Neural crest cell (in vitro differentiated cells): ENCODE measurements at regions not wholly inside any gene's neighbourhood (a gene's known extent, or its start where the extent isn't known, plus 50 kb on each side); places are given as distances from the start of the nearest gene placed in this dataset.

Experiments used
- DNase-seq: peaks from one replicate; pipeline ENCODE4 v3.0.0; 2021; ENCODE audit warnings: low read depth, mixed read lengths, low spot score
- H3K27ac Mint-ChIP-seq: one replicate; pipeline ENCODE4 v1.8.0; 2021; ENCODE audit warnings: mild to moderate bottlenecking, mixed read lengths; ENCODE audit not compliant: unreplicated experiment
- H3K27me3 Mint-ChIP-seq: 2 replicates; pipeline ENCODE4 v1.8.0; 2021; ENCODE audit warnings: low read depth, mild to moderate bottlenecking, mixed read lengths
- H3K36me3 Mint-ChIP-seq: 2 replicates; pipeline ENCODE4 v1.8.0; 2021; ENCODE audit warnings: low read depth, mild to moderate bottlenecking, mixed read lengths
- H3K4me1 Mint-ChIP-seq: 2 replicates; pipeline ENCODE4 v1.8.0; 2021; ENCODE audit warnings: mixed read lengths
- H3K4me3 Mint-ChIP-seq: one replicate; pipeline ENCODE4 v1.8.0; 2021; ENCODE audit warnings: mild to moderate bottlenecking, mixed read lengths
- H3K9me3 Mint-ChIP-seq: 2 replicates; pipeline ENCODE4 v1.8.0; 2021; ENCODE audit warnings: mixed read lengths
- CTCF ChIP-seq: fragments of 200-600 bp; sonication (generic); conservative IDR thresholded peaks from 2 replicates; pipeline ENCODE4 v1.5.0; 2021; ENCODE audit warnings: antibody characterized with exemption, mild to moderate bottlenecking

GRCh38 chr7:131110297-131111080 lies 217.2 kb upstream of the MKLN1 start:
- Mint-ChIP-seq H3K36me3 (no peaks in the 10 kb centered on the region), H3K9me3 (no peaks in the 10 kb centered on the region), H3K27ac (no peak overlapping the region), H3K27me3 (peaks cover 73% of the 10 kb centered on the region), H3K4me1 (peaks cover 45% of the 10 kb centered on the region), H3K4me3 (peak overlapping the region; percentile 63)
- no peak for DNase-seq
- no peak for TF ChIP-seq CTCF

GRCh38 chr7:131111081-131111576 lies 216.5 kb upstream of the MKLN1 start:
- no peak for TF ChIP-seq CTCF
- Mint-ChIP-seq H3K36me3 (no peaks in the 10 kb centered on the region), H3K4me3 (peak overlapping the region; percentile 63), H3K4me1 (peaks cover 45% of the 10 kb centered on the region), H3K27ac (no peak overlapping the region), H3K27me3 (peaks cover 75% of the 10 kb centered on the region), H3K9me3 (no peaks in the 10 kb centered on the region)
- no peak for DNase-seq

- no peak for DNase-seq
- TF ChIP-seq CTCF = no peak
- H3K27me3 Mint-ChIP-seq = peaks cover 69% of the 10 kb centered on the region
- no peaks in the 10 kb centered on the region for H3K36me3 Mint-ChIP-seq
- peaks cover 40% of the 10 kb centered on the region for H3K4me1 Mint-ChIP-seq
- H3K9me3 Mint-ChIP-seq = no peaks in the 10 kb centered on the region
- no peak overlapping the region for H3K27ac Mint-ChIP-seq
- no peak overlapping the region for H3K4me3 Mint-ChIP-seq
Measured at GRCh38 chr7:131111792-131112191, 215.9 kb upstream of the MKLN1 start.

GRCh38 chr7:131112431-131112830 lies 215.2 kb upstream of the MKLN1 start:
- H3K4me3 Mint-ChIP-seq = peak overlapping the region; percentile 6
- no peaks in the 10 kb centered on the region for H3K36me3 Mint-ChIP-seq
- H3K9me3 Mint-ChIP-seq = no peaks in the 10 kb centered on the region
- peaks cover 35% of the 10 kb centered on the region for H3K4me1 Mint-ChIP-seq
- TF ChIP-seq CTCF = no peak
- H3K27me3 Mint-ChIP-seq = peaks cover 65% of the 10 kb centered on the region
- no peak for DNase-seq
- H3K27ac Mint-ChIP-seq = no peak overlapping the region

GRCh38 chr7:131115340-131115739 lies 212.3 kb upstream of the MKLN1 start:
- DNase-seq = no peak
- Mint-ChIP-seq H3K9me3 (peaks cover 10% of the 10 kb centered on the region), H3K4me1 (peaks cover 11% of the 10 kb centered on the region), H3K27ac (peak overlapping the region; percentile 3), H3K36me3 (peaks cover 3% of the 10 kb centered on the region), H3K4me3 (no peak overlapping the region), H3K27me3 (peaks cover 41% of the 10 kb centered on the region)
- TF ChIP-seq CTCF = no peak
